EL (cell line): ENCODE measurements at regions not wholly inside any gene's neighbourhood (a gene's known extent, or its start where the extent isn't known, plus 50 kb on each side); places are given as distances from the start of the nearest gene placed in this dataset.

Source experiments
- DNase-seq: peaks from one replicate; pipeline ENCODE4 v3.0.0-alpha.2; 2016

DNA sequence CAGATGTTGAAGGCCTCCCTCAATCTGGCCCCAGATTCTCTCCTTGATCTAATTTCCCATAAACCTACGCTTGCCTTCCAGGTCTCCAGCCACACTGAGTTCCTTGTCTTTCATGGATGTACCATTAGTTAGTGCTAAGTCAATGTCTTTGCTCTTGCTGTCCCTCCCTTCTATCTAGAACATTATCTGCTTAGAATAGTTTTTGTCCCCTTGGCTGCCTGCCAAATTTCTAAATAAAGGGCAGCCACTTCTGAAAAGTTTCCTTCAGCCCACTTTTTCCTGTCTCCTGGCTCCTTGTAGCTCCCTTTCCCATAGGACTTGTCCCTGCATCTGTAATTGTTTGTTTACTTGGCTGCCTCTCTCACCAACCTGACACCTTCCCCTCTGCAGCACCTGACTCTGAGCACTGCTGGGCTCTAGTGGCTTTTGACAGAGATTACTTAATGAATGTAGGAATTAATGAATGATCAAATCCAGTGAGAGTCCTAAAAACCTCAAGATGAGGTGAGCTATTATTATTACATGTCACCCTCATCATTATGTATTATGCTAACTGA lies 58.3 kb downstream of the CXCL12 start:
- no peak for DNase-seq

DNA sequence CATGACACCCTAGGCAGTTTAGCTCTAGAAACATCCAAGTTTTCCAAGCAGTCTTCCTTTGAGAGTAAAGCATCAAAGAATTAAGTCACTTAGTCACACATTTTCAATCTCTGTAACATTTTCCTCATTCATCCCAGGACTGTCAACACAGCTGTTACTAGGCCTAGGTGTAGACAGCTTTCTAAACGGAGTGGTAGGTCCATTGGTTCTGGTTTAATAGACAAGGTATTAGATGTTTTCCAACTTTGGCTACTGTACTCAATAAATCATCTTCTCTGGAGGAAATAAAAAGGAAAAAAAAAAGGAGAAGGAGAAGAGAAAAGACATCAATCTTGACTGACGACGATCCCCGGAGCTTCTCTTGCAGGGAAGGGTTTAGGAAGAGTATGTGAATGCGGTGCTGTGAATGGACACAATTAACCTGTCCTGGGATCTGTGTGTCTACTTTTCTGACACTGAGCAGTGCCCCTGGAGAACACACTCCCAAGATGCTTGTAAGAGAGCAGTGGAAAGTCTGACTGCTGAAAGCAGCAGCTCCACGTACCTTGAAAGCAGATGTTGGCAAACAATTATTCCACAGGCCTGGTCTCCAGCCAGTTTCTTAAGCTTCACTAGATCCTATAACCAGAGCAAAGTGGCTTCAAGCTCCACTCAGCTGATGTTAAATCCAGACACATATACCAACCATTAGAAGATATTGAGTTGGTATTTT lies 59.1 kb downstream of the CXCL12 start:
- DNase-seq: no peak

- DNase-seq: no peak
These were observed 59.7 kb downstream of the CXCL12 start for GRCh38 chr10:44325157-44325556.

GRCh38 chr10:44323838-44324237 lies 61.1 kb downstream of the CXCL12 start:
- DNase-seq: no peak

DNA sequence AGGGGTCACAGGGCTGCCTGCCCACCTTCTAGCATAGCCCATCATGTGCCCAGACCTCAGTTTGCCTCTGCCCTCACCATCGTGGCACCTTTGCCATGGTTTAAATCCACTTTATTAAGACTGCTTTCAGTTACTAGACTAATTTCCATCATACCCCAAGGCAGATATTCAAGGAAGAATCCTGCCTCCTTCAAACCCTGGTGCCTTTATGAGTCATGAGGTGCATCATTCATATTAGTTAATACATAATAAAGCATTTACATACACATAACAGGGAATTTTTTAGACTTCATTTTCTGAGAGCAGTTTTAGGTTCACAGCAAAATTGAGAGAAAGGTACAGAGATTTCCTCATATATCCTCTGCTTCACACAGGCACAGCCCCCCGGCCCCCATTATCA lies 62.8 kb downstream of the CXCL12 start:
- peak; percentile 22 for DNase-seq

DNA sequence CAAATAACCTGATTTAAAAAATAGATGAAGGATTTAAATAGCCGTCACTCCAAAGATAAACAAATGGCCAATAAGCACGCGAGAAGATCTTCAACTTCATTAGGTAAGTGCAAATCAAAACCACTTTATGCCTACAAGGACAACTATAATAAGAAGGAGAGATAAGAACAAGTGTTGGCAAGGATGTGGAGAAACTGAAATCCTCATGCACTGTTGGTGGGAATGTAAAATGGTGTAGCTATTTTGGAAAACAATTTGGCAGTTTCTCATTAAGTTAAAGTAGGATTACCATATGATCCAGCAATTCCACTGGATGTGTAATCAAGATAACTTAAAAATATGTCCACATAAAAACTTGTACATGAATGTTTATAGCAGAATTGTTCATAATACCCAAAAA lies 64.1 kb downstream of the CXCL12 start:
- no peak for DNase-seq

DNA sequence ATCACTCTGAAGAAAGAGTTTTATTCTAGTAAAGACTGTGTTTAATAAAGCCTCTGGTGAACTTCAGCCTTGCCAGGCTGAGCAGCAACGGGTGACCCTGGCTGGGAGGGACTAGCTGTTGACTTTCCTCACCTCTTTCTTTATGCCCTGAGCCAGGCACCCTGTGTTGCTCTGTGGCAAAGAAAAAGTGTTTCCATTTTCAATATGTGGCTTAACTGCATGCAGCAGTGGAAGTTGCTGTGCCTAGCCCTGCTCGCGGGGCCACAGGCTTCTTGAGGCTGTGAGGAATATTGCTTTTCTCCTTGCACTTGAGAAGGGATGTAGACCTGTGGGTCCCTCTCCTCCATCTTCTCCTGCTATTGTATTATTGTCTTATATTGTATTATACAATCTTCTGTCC lies 67.0 kb downstream of the CXCL12 start:
- no peak for DNase-seq

- no peak for DNase-seq
These were observed 68.0 kb downstream of the CXCL12 start for GRCh38 chr10:44316922-44317215.

DNA sequence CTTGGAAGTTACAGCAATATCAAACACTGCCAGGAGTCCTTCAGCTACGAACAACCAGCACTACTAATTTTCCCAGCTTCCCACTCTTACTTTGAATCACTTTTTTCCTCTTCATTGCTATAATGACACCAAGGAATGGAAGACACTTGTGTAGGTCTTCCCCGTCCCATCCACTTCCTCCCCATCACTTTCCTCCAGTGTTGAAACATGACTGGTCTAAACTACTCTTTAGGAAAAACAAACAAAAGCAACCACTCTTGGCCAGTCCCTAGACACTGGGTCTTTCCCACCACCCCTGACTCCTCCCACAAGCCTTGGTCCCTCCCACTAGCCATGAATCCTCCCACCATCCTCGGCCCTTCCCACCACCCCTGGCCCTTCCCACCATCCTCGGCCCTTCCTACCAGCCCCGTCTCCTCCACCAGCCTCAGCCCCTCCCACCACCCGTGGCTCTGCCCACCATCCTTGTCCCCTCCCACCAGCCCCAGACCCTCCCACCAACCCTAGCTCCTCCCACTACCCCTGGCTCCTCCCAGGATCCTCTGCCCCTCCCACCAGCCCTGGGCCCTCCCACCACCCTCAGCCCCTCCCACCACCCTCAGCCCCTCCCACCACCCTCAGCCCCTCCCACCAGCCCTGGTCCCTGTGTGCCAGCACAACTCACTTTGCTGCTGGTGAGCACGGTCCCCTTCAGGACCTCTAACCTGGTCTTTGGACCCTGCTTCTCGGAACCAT lies 68.5 kb downstream of the CXCL12 start:
- no peak for DNase-seq

- DNase-seq: no peak
These were observed 70.0 kb downstream of the CXCL12 start for GRCh38 chr10:44314802-44315460.

DNA sequence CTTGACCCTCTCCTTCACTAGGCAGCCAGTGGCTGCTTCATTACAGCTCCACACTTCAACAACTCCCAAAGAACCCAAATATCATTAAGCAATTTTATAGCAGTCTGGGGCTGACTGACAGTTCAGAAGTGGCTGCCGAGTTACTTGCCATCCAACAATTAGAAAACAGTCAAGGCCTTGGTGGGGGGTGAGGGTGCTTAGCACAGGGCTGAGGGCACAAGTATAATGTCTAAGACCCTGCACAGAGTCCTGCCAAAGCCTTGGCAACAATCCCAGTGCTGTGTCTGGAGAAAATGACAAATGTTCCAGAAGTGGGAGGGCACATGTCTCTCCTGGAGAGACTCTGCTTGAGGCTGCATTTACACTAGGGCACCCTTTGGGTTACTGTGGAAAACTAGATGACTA lies 71.1 kb downstream of the CXCL12 start:
- no peak for DNase-seq

DNA sequence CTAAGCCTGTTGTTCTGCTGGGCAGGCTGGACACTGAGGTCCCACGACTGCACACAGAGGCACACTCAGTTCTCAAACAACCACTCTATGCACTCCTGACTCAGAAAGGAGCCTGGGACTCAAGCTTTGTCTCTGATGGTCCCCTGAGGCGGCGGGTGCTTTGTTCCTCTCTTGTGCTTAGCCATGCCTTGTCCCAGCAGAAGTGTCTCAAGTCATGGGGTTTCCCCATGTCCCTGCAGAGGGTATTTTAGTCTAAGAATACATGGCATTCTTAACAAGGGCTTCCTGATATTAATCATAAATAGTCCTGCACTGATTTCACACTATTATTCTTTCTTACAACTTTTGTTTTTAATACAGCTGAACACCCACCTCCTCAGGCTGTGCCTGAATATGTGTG lies 72.5 kb downstream of the CXCL12 start:
- no peak for DNase-seq

- no peak for DNase-seq
These were observed 73.3 kb downstream of the CXCL12 start for GRCh38 chr10:44311563-44312051.

GRCh38 chr10:44310762-44311562 lies 73.9 kb downstream of the CXCL12 start:
- DNase-seq: peak; percentile 82

GRCh38 chr10:44309939-44310761 lies 74.7 kb downstream of the CXCL12 start:
- DNase-seq: no peak

GRCh38 chr10:44309361-44309760 lies 75.5 kb downstream of the CXCL12 start:
- no peak for DNase-seq

DNA sequence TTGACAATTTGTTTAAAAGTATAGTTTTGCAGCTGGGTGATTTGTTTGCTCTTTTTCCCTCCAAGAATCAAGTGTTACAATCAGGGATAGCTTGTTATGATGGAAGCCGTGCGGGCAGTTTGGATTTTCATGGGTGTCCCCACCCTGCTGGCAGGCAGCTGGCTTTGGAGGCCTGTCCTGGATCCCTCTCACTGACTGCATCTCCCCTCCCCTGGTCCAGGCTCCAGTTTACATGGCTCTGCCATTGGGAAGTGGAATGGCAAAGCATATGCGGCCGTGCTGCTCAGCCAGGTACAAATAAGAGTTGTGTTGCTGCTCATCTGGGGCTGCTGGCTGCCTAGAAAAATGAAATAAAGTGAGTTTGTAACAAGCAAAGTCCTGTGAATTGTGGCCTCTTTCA lies 76.0 kb downstream of the CXCL12 start:
- DNase-seq: no peak

GRCh38 chr10:44307691-44308090 lies 77.2 kb downstream of the CXCL12 start:
- DNase-seq: no peak

DNA sequence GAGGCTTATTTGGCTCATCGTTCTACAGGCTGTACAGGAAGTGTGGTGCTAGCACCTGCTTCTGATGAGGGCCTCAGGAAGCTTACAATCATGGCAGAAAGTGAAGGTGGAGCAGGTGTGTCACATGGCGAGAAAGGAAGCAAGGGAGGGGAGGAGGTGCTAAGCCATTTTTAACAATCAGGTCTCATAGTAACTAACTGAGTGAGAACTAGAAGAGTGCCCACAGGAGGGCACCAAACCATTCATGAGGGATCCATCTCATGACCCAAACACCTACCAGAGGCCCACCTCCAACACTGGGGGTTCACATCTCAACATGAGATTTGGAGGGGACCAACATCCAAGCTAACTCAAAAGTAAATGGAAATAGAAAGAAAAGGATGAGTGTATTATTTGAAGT lies 78.1 kb downstream of the CXCL12 start:
- DNase-seq: peak; percentile 18

DNA sequence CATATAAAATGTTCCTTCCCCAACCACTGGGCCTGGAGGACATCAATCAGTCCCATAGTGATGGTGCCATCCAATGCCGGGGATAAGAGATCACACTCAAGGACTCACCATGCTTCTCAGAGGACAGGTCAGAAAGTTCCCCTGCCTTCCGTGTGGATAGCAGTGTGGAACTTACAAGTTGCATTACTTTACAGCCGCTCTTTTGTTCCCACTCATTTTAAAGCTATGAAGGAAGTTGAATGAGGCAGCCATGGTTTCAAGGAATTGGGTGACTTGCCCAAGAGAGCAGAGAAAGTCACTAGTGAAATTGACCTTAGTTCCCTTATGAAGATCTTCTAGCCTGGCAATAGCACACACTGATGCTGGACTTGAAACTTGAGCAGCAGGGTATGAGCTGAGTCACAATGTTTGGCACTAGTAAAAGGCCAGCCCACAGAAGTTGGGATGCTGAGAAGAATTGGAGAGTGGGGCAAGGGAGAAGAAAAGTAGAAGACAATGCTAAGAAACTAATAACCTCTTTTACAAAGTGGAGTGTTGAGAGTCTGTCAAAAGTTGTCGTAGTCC lies 78.7 kb downstream of the CXCL12 start:
- peak; percentile 74 for DNase-seq

DNA sequence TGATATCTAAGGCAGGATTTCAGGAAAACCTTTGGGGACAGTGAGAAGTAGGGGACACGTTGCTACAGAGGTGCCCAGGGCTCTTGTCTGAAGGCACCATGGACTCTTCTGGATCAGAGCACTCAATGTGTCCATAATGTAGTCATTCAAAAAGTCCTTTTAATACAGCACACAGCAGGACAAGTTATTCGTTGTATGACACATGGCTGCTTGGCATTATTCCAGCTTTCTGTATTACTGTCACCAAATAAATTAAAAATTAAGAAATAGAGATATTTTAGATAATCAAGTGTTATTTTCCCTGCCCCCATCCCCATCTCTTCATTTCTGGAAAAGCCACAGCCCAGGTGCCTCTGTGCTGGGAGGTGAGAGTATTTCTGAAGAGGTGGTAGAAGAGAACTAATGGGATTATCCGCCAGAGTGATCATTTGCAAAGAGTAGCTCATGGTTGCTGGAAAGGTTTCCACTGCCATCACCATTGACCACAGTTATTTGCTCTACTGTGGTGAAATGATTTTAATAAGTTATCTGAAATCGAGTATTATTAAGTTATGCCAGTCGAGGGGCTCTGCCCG lies 83.0 kb downstream of the CXCL12 start:
- peak; percentile 20 for DNase-seq
